WTC11 (cell line): ENCODE measurements at regions not wholly inside any gene's neighbourhood (a gene's known extent, or its start where the extent isn't known, plus 50 kb on each side); places are given as distances from the start of the nearest gene placed in this dataset.

ENCODE experiments used
- ATAC-seq: fragments of 200-7000 bp; cut with Tn5 transposase; 2 replicates; pipeline ENCODE4 v1.10.0; 2021; ENCODE audit warnings: mild to moderate bottlenecking, moderate library complexity
- CTCF ChIA-PET: fragments of 300-600 bp; sonication (Branson Sonifier 250); formaldehyde crosslinking; loops from one replicate; lab custom pipeline; 2021; ENCODE audit warnings: antibody characterized with exemption; lab: Charles Lee
- POLR2A ChIA-PET: fragments of 350-600 bp; sonication (Branson Sonifier 250); formaldehyde crosslinking; loops from one replicate; lab custom pipeline; 2021; ENCODE audit warnings: antibody characterized with exemption; lab: Charles Lee
- DNase-seq: peaks from one replicate; pipeline ENCODE4 v3.0.0; 2021; ENCODE audit warnings: low spot score
- H3K27ac Mint-ChIP-seq: 2 replicates; pipeline ENCODE4 v1.8.0; 2021; ENCODE audit warnings: mixed read lengths
- H3K27me3 Mint-ChIP-seq: 2 replicates; pipeline ENCODE4 v1.8.0; 2021; ENCODE audit warnings: low read depth, mild to moderate bottlenecking, moderate library complexity, mixed read lengths
- H3K36me3 Mint-ChIP-seq: 2 replicates; pipeline ENCODE4 v1.8.0; 2021; ENCODE audit warnings: mixed read lengths
- H3K4me1 Mint-ChIP-seq: 2 replicates; pipeline ENCODE4 v1.8.0; 2022; ENCODE audit warnings: mixed read lengths
- H3K4me3 Mint-ChIP-seq: 2 replicates; pipeline ENCODE4 v1.8.0; 2021; ENCODE audit warnings: mild to moderate bottlenecking, moderate library complexity, mixed read lengths
- H3K9me3 Mint-ChIP-seq: 2 replicates; pipeline ENCODE4 v1.8.0; 2021; ENCODE audit warnings: mixed read lengths
- ATF1 ChIP-seq: sonication (generic); formaldehyde crosslinking; IDR thresholded peaks from 2 replicates; pipeline ENCODE4 v1.8.1; 2023; ENCODE audit warnings: mild to moderate bottlenecking, moderate library complexity, missing genetic modification reagents
- CBFB ChIP-seq: sonication (generic); formaldehyde crosslinking; IDR thresholded peaks from 2 replicates; pipeline ENCODE4 v1.8.1; 2022; ENCODE audit warnings: mild to moderate bottlenecking, low read depth, missing genetic modification reagents
- CTCF ChIP-seq: fragments of 200-600 bp; IDR thresholded peaks from 2 replicates; pipeline ENCODE4 v1.8.0; 2022; ENCODE audit warnings: antibody characterized with exemption
- HMGXB4 ChIP-seq: sonication (generic); formaldehyde crosslinking; IDR thresholded peaks from 2 replicates; pipeline ENCODE4 v1.8.1; 2023; ENCODE audit warnings: mild to moderate bottlenecking, moderate library complexity, missing genetic modification reagents
- JAZF1 ChIP-seq: fragments of 250-450 bp; sonication (Bioruptor Pico); IDR thresholded peaks from 2 replicates; pipeline ENCODE4 v1.9.0; 2021; ENCODE audit warnings: moderate library complexity, mild to moderate bottlenecking, inconsistent platforms
- NR1H2 ChIP-seq: sonication (generic); formaldehyde crosslinking; IDR thresholded peaks from 2 replicates; pipeline ENCODE4 v1.9.0; 2021; ENCODE audit warnings: mild to moderate bottlenecking, moderate library complexity, missing genetic modification reagents
- OVOL2 ChIP-seq: fragments of 250-450 bp; sonication (Bioruptor Pico); IDR thresholded peaks from 2 replicates; pipeline ENCODE4 v1.9.0; 2021; ENCODE audit warnings: mild to moderate bottlenecking, borderline replicate concordance
- PRDM15 ChIP-seq: sonication (generic); formaldehyde crosslinking; IDR thresholded peaks from 2 replicates; pipeline ENCODE4 v1.8.0; 2022; ENCODE audit warnings: missing genetic modification reagents
- PREB ChIP-seq: sonication (generic); formaldehyde crosslinking; IDR thresholded peaks from 2 replicates; pipeline ENCODE4 v1.8.1; 2022; ENCODE audit warnings: mild to moderate bottlenecking, missing genetic modification reagents, moderate library complexity, borderline replicate concordance
- USF2 ChIP-seq: sonication (generic); formaldehyde crosslinking; IDR thresholded peaks from 2 replicates; pipeline ENCODE4 v1.8.1; 2023; ENCODE audit warnings: mild to moderate bottlenecking, missing genetic modification reagents, moderate library complexity
- ZNF263 ChIP-seq: sonication (generic); formaldehyde crosslinking; IDR thresholded peaks from 2 replicates; pipeline ENCODE4 v1.8.1; 2022; ENCODE audit warnings: low read depth, mild to moderate bottlenecking, moderate library complexity, missing genetic modification reagents

- ATAC-seq, result no peak
Observed at GRCh38 chr12:98297538-98297937, 217.9 kb upstream of the TMPO start.

More at GRCh38 chr12:98297538-98297937, 217.9 kb upstream of the TMPO start:
- H3K27me3 Mint-ChIP-seq, result no peaks in the 10 kb centered on the region
- H3K27ac Mint-ChIP-seq, result no peak overlapping the region
- H3K9me3 Mint-ChIP-seq, result no peaks in the 10 kb centered on the region
- H3K4me1 Mint-ChIP-seq, result peaks cover 6% of the 10 kb centered on the region
- no peak overlapping the region for H3K4me3 Mint-ChIP-seq
- no peak for DNase-seq
- H3K36me3 Mint-ChIP-seq, result no peaks in the 10 kb centered on the region
- POLR2A ChIA-PET, result no interaction called here
- no peak for TF ChIP-seq ZNF263 (CRISPR knock-in tag)
- TF ChIP-seq OVOL2 (CRISPR knock-in tag), result no peak
- no peak for TF ChIP-seq USF2 (CRISPR knock-in tag)
- TF ChIP-seq HMGXB4, result no peak
- TF ChIP-seq NR1H2 (CRISPR knock-in tag), result no peak
- no peak for TF ChIP-seq CTCF
- no peak for TF ChIP-seq PREB
- TF ChIP-seq PRDM15 (CRISPR knock-in tag), result no peak
- no peak for TF ChIP-seq JAZF1 (CRISPR knock-in tag)
- no peak for TF ChIP-seq ATF1 (CRISPR knock-in tag)
- TF ChIP-seq CBFB, result no peak
- CTCF ChIA-PET, result no interaction called here
